Mononuclear cell (primary cell): ENCODE measurements at regions not wholly inside any gene's neighbourhood (a gene's known extent, or its start where the extent isn't known, plus 50 kb on each side); places are given as distances from the start of the nearest gene placed in this dataset.

Experiments used
- H3K27me3 ChIP-seq: 2 replicates; pipeline ENCODE4 v1.6.0; 2011; ENCODE audit warnings: low read length, control low read depth; ENCODE audit not compliant: insufficient read depth
- H3K4me1 ChIP-seq: 2 replicates; pipeline ENCODE4 v1.5.1; 2011; ENCODE audit warnings: mild to moderate bottlenecking, low read length, control low read depth; ENCODE audit not compliant: insufficient read depth
- H3K4me3 ChIP-seq: 2 replicates; pipeline ENCODE4 v1.5.1; 2011; ENCODE audit warnings: mild to moderate bottlenecking, low read length, moderate library complexity
- H3K9me3 ChIP-seq: 2 replicates; pipeline ENCODE4 v1.5.1; 2011; ENCODE audit warnings: low read depth, mild to moderate bottlenecking, control low read depth, low read length

GRCh38 chr17:77437017-77437416 lies 296.2 kb downstream of the SEC14L1 start:
- Histone ChIP-seq H3K9me3 (no peaks in the 10 kb centered on the region), H3K4me3 (no peak overlapping the region), H3K27me3 (no peaks in the 10 kb centered on the region), H3K4me1 (peaks cover 100% of the 10 kb centered on the region)

DNA sequence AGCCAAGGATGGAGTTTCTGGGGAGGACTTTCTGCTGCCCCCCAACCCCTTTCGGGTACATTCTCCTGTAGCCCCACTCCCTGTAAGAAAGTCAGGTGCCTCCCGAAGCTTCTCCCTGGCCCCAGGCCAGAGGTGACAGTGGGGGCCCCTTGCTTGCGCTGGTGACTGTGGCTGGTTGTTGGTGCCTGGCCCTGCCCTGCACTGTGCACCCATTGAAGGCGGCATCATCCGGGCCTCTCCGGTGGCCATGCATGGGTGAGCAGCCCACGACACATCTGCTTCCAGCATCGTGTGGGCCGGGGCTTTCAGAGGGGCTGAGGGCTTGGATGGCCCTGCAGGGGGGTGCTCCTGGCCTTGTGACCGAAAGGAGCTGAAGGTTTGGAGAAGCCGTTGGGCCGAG lies 297.0 kb downstream of the SEC14L1 start:
- no peaks in the 10 kb centered on the region for H3K27me3 ChIP-seq
- no peaks in the 10 kb centered on the region for H3K9me3 ChIP-seq
- H3K4me3 ChIP-seq, result no peak overlapping the region
- H3K4me1 ChIP-seq, result peaks cover 100% of the 10 kb centered on the region

- Histone ChIP-seq H3K27me3 (no peaks in the 10 kb centered on the region), H3K4me3 (no peak overlapping the region), H3K9me3 (no peaks in the 10 kb centered on the region), H3K4me1 (peaks cover 100% of the 10 kb centered on the region)
These were observed 297.7 kb downstream of the SEC14L1 start for GRCh38 chr17:77438241-77439188.

DNA sequence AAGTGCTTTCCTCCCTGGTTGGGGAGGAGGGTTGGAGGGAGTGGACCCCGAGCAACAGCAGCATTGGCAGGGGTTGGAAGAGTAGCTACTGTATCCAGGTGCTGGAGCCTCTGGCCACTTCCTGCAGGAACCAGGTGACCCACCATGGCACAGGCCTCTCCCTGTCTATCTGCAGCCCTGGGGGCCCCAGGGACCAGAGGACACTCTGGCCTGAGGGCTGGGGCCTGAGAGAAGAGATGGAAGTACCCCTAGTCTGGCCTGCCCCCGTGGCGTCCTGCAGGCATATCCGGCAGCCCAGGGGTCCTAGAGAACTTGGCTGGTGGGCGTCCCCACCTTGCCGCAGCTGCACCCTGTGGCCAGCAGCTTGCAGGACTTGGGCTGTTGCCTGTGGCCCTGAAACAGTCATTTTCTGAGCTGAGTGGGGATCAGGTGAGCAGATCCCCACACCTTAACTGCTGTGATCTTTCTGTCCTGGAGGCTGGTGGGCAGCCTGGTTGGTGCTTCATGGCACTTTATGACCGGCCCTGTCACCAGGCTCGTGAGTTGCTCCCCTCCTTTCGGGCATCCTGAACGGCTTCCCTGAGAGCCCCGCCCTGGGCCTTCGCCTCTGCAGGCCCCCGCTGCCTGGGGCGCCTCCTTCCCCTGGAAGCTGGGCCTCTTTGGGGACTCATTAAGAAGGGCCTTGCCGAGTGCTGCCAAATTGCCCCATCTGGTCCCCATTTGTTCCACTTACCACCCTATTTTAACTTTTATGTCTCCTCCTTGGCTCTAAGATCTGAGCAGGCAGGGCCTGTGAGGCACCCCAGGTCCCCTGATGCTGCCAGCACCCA lies 298.6 kb downstream of the SEC14L1 start:
- no peaks in the 10 kb centered on the region for H3K27me3 ChIP-seq
- no peaks in the 10 kb centered on the region for H3K9me3 ChIP-seq
- H3K4me3 ChIP-seq, result no peak overlapping the region
- H3K4me1 ChIP-seq, result peaks cover 100% of the 10 kb centered on the region

- Histone ChIP-seq H3K9me3 (no peaks in the 10 kb centered on the region), H3K4me3 (no peak overlapping the region), H3K27me3 (no peaks in the 10 kb centered on the region), H3K4me1 (peaks cover 100% of the 10 kb centered on the region)
These were observed 299.8 kb downstream of the SEC14L1 start for GRCh38 chr17:77440560-77440981.

DNA sequence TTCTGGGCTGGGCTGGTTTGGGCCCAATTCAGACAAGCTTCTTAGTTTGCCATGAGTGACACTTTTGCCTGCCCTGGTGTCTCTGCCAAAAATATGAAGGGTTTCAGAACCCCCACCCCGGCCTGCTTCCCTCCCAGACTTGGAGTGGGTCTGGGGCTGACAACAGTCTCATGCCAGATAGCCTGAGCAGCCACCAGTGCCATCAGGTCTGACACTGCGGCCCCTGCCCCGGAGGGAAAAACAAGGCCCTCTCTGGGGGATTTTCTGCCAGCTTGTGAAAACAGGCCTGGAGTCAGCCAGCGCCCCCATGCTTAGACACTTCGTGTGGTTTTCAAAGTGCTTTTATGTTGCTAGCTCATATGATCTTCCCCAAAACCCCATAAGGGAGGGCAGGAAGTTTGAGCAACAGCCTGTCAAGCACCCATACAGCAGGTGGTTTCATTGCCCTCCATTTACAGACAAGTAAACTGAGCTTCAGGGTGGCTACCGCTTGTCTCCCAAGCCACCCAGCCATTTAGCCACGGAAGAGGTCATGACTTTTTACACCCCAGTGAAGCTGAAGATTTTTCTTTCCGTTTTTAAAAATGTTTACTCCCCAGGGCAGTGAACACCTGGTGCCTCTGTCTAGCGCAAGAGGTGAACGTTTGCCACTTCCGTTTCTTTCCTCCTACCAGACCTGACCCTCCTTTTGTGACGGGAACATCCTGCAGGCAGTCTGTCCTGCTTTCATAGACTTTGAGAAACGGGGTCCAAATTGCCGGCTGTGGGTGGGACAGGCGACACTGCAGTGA lies 300.6 kb downstream of the SEC14L1 start:
- Histone ChIP-seq H3K27me3 (no peaks in the 10 kb centered on the region), H3K4me1 (peaks cover 100% of the 10 kb centered on the region), H3K9me3 (no peaks in the 10 kb centered on the region), H3K4me3 (no peak overlapping the region)

- peaks cover 100% of the 10 kb centered on the region for H3K4me1 ChIP-seq
- no peak overlapping the region for H3K4me3 ChIP-seq
- H3K9me3 ChIP-seq, result no peaks in the 10 kb centered on the region
- H3K27me3 ChIP-seq, result no peaks in the 10 kb centered on the region
These were observed 301.2 kb downstream of the SEC14L1 start for GRCh38 chr17:77441940-77442339.

GRCh38 chr17:77442976-77443747 lies 302.4 kb downstream of the SEC14L1 start:
- no peaks in the 10 kb centered on the region for H3K9me3 ChIP-seq
- H3K4me1 ChIP-seq, result peaks cover 100% of the 10 kb centered on the region
- no peak overlapping the region for H3K4me3 ChIP-seq
- no peaks in the 10 kb centered on the region for H3K27me3 ChIP-seq

DNA sequence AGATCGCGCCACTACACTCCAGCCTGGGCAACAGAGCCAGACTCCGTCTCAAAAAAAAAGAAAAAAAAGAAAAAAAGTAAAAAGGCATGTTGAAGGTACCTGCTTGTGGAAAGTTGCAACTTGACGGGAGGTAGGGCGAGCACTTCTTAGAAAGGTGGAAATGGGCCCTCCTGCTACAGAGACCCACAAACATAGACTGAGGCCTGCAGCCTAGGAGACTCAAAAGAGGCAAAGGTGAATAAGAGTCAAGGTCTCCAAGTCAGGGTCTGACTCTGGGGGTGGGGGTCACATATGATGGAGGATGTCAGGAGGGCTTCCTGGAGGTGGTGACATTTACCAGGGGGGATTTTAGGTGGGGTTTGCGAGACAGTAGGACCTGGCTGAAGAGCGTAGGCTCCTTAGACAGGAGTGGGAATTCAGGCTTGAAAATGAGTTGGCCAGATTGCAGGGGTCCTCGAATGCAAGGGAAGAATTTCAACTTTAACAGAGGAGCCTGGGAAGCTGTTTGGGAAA lies 303.0 kb downstream of the SEC14L1 start:
- no peaks in the 10 kb centered on the region for H3K9me3 ChIP-seq
- no peaks in the 10 kb centered on the region for H3K27me3 ChIP-seq
- peaks cover 100% of the 10 kb centered on the region for H3K4me1 ChIP-seq
- H3K4me3 ChIP-seq, result no peak overlapping the region

GRCh38 chr17:77444628-77444983 lies 303.8 kb downstream of the SEC14L1 start:
- Histone ChIP-seq H3K4me3 (no peak overlapping the region), H3K27me3 (no peaks in the 10 kb centered on the region), H3K9me3 (no peaks in the 10 kb centered on the region), H3K4me1 (peaks cover 100% of the 10 kb centered on the region)

DNA sequence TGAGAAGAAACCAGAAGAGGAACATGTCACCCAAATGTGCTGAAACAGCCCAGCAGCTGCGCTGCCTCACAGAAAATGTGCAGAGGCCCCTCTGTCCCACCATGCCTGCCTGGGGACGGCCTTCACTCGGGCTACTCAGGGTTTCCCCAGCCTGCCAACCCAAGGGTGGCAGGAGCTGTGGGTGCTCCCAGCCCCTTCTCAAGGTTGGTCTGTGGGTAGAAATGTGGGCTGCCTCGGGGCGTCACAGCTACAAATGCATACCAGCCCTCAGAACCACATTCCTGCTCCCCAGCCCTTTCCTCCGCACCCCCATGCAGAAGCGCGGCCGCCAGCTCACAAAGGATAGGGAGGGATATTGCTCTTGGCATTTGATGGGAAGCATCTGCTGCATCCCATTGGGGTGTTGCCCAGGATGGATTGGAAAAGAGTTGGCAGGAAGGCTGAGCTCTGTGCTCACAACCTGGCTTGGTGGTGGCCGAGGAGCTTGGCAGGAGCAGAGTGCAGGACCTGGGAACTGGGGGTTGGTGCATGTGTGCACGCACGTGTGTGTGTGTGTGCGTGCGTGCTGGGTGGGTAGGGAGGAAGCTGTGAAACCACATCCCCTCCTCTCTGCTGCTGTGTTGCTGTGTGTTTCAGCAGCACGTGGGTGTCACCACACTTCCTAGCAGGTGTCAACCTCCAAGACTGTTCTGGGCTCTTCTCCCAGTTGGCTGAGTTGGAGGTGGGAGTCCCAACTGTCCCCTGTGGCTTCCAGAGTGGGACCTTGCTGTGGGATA lies 304.4 kb downstream of the SEC14L1 start:
- no peak overlapping the region for H3K4me3 ChIP-seq
- peaks cover 100% of the 10 kb centered on the region for H3K4me1 ChIP-seq
- H3K9me3 ChIP-seq, result no peaks in the 10 kb centered on the region
- H3K27me3 ChIP-seq, result no peaks in the 10 kb centered on the region

GRCh38 chr17:77445760-77446532 lies 305.2 kb downstream of the SEC14L1 start:
- Histone ChIP-seq H3K4me3 (peak overlapping the region; percentile 5), H3K27me3 (no peaks in the 10 kb centered on the region), H3K9me3 (no peaks in the 10 kb centered on the region)

More at GRCh38 chr17:77445760-77446532, 305.2 kb downstream of the SEC14L1 start:
- H3K4me1 ChIP-seq, result peaks cover 100% of the 10 kb centered on the region
